ENCODE measurements at regions not wholly inside any gene's neighbourhood (a gene's known extent, or its start where the extent isn't known, plus 50 kb on each side); places are given as distances from the start of the nearest gene placed in this dataset.

- Histone ChIP-seq H3K4me1 (no peaks in the 10 kb centered on the region), H3K9me3 (no peaks in the 10 kb centered on the region), H3K36me3 (no peaks in the 10 kb centered on the region), H3K4me3 (no peak overlapping the region), H3K27me3 (no peaks in the 10 kb centered on the region), H3K27ac (no peak overlapping the region)
- DNase-seq (no peak), ATAC-seq (ENCODE audit: low FRiP score in 2 of 2) (no peak)
- WGBS, 2 donors, result 61 to 63% methylated on average over 3 of the region's 3 CpGs
- no peak for TF ChIP-seq POLR2AphosphoS5 (IDR thresholded peaks at IDR 0.05)
- no peak for TF ChIP-seq CTCF (IDR thresholded peaks at IDR 0.05)
- no peak for TF ChIP-seq POLR2A (IDR thresholded peaks at IDR 0.05)
- no peak for TF ChIP-seq EP300 (IDR thresholded peaks at IDR 0.05)
Measured at GRCh38 chr18:67938660-67939059, 422.1 kb upstream of the DSEL start.

DNA sequence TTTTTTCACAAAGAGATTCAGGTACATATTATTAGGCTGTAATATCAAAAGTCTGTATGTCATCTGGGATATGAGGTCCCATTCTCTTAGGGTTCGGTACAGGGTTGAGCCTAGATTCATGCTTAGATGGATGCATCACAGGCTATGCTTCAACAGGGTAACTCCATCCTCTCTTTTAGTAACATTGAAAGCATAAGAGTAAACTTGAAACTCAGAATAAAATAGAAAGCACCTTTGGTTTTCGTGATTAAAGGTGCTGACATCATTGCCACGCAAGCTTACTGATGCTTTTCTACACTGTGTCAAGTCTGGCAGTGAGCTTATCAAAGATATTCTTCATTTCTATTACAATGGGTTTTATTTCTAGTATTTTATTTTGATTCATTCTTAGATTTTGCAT lies 419.1 kb upstream of the DSEL start:
- ATAC-seq (ENCODE audit: low FRiP score in 2 of 2) (no peak), DNase-seq (no peak)
- no peaks in the 10 kb centered on the region for H3K36me3 ChIP-seq
- 85 to 86% methylated on average over 3 of the region's 3 CpGs for WGBS, 2 donors
- no peak overlapping the region for H3K27ac ChIP-seq
- no peaks in the 10 kb centered on the region for H3K27me3 ChIP-seq
- H3K4me1 ChIP-seq, result no peaks in the 10 kb centered on the region
- H3K9me3 ChIP-seq, result no peaks in the 10 kb centered on the region
- no peak for TF ChIP-seq POLR2A (IDR thresholded peaks at IDR 0.05)
- no peak overlapping the region for H3K4me3 ChIP-seq

DNA sequence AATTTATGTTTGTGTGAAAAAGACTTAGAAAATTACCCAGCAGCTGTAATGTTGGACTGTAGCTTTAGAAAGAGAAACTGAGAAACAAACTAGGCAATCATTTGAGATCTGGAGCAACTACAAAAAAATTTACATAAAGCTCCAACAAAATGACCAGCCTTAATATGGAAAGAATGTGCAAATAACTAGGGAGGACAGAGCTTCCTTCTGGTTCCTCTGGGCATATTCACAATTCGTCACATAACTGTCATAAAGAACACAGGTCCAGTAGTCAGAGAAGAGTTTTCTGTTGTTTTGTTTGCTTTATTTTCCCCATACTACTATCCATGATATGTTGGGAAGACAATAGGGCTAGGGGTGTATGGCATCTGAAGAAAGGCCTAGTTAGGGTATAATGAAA lies 416.8 kb upstream of the DSEL start:
- no peaks in the 10 kb centered on the region for H3K36me3 ChIP-seq
- WGBS, 2 donors, result 83 to 96% methylated on average over 1 of the region's 1 CpG
- no peak for DNase-seq
- no peaks in the 10 kb centered on the region for H3K27me3 ChIP-seq
- no peak for ATAC-seq (ENCODE audit: low FRiP score in 2 of 2)
- H3K4me1 ChIP-seq, result no peaks in the 10 kb centered on the region
- TF ChIP-seq POLR2A (IDR thresholded peaks at IDR 0.05) (no peak), POLR2AphosphoS5 (IDR thresholded peaks at IDR 0.05) (no peak), CTCF (IDR thresholded peaks at IDR 0.05) (no peak), EP300 (IDR thresholded peaks at IDR 0.05) (no peak)
- no peaks in the 10 kb centered on the region for H3K9me3 ChIP-seq
- H3K27ac ChIP-seq, result no peak overlapping the region
- no peak overlapping the region for H3K4me3 ChIP-seq

GRCh38 chr18:67932271-67932670 lies 415.8 kb upstream of the DSEL start:
- Histone ChIP-seq H3K9me3 (no peaks in the 10 kb centered on the region), H3K4me1 (no peaks in the 10 kb centered on the region), H3K27ac (no peak overlapping the region), H3K27me3 (no peaks in the 10 kb centered on the region), H3K36me3 (no peaks in the 10 kb centered on the region), H3K4me3 (no peak overlapping the region)
- ATAC-seq (ENCODE audit: low FRiP score in 2 of 2), result no peak
- DNase-seq, result no peak
- WGBS, 2 donors, result 32 to 34% methylated on average over 2 of the region's 2 CpGs
- TF ChIP-seq POLR2A (IDR thresholded peaks at IDR 0.05) (no peak), CTCF (IDR thresholded peaks at IDR 0.05) (no peak), POLR2AphosphoS5 (IDR thresholded peaks at IDR 0.05) (no peak), EP300 (IDR thresholded peaks at IDR 0.05) (no peak)

- Histone ChIP-seq H3K4me3 (no peak overlapping the region), H3K27ac (no peak overlapping the region), H3K4me1 (no peaks in the 10 kb centered on the region), H3K27me3 (no peaks in the 10 kb centered on the region), H3K9me3 (no peaks in the 10 kb centered on the region), H3K36me3 (no peaks in the 10 kb centered on the region)
- 86 to 91% methylated on average over 4 of the region's 4 CpGs for WGBS, 2 donors
- TF ChIP-seq EP300 (IDR thresholded peaks at IDR 0.05) (no peak), POLR2A (IDR thresholded peaks at IDR 0.05) (no peak), CTCF (IDR thresholded peaks at IDR 0.05) (no peak), POLR2AphosphoS5 (IDR thresholded peaks at IDR 0.05) (no peak)
- no peak for DNase-seq
- ATAC-seq (ENCODE audit: low FRiP score in 2 of 2), result no peak
Measured at GRCh38 chr18:67926929-67927864, 410.7 kb upstream of the DSEL start.

Data from upper lobe of left lung (tissue), 6 donors.